ENCODE measurements at regions not wholly inside any gene's neighbourhood (a gene's known extent, or its start where the extent isn't known, plus 50 kb on each side); places are given as distances from the start of the nearest gene placed in this dataset.

GRCh38 chr9:105059252-105059651, 131.3 kb upstream of the ABCA1 start:
- no peak for DNase-seq (ENCODE audit: low read depth in 2 of 2, low spot score in 1 of 2)

GRCh38 chr9:105062222-105062855, 134.4 kb upstream of the ABCA1 start:
- DNase-seq (ENCODE audit: low read depth in 2 of 2, low spot score in 1 of 2) = no peak

- no peak for DNase-seq (ENCODE audit: low read depth in 2 of 2, low spot score in 1 of 2)
These were observed 136.5 kb upstream of the ABCA1 start for GRCh38 chr9:105064248-105065097.

GRCh38 chr9:105065098-105066088, 137.4 kb upstream of the ABCA1 start:
- DNase-seq (ENCODE audit: low read depth in 2 of 2, low spot score in 1 of 2) = no peak

GRCh38 chr9:105066275-105066865, 138.4 kb upstream of the ABCA1 start:
- DNase-seq (ENCODE audit: low read depth in 2 of 2, low spot score in 1 of 2) = no peak

- no peak for DNase-seq (ENCODE audit: low read depth in 2 of 2, low spot score in 1 of 2)
These were observed 140.1 kb upstream of the ABCA1 start for GRCh38 chr9:105067895-105068580.

GRCh38 chr9:105069285-105069684, 141.3 kb upstream of the ABCA1 start:
- no peak for DNase-seq (ENCODE audit: low read depth in 2 of 2, low spot score in 1 of 2)

- no peak for DNase-seq (ENCODE audit: low read depth in 2 of 2, low spot score in 1 of 2)
These were observed 141.7 kb upstream of the ABCA1 start for GRCh38 chr9:105069696-105070095.

GRCh38 chr9:105070176-105070575, 142.2 kb upstream of the ABCA1 start:
- DNase-seq (ENCODE audit: low read depth in 2 of 2, low spot score in 1 of 2) = no peak

- no peak for DNase-seq (ENCODE audit: low read depth in 2 of 2, low spot score in 1 of 2)
These were observed 144.5 kb upstream of the ABCA1 start for GRCh38 chr9:105072476-105072875.

- no peak for DNase-seq (ENCODE audit: low read depth in 2 of 2, low spot score in 1 of 2)
These were observed 145.2 kb upstream of the ABCA1 start for GRCh38 chr9:105073147-105073546.

- DNase-seq (ENCODE audit: low read depth in 2 of 2, low spot score in 1 of 2) = no peak
These were observed 146.5 kb upstream of the ABCA1 start for GRCh38 chr9:105074491-105074890.

GRCh38 chr9:105076729-105077128, 148.8 kb upstream of the ABCA1 start:
- no peak for DNase-seq (ENCODE audit: low read depth in 2 of 2, low spot score in 1 of 2)

- no peak for DNase-seq (ENCODE audit: low read depth in 2 of 2, low spot score in 1 of 2)
These were observed 151.5 kb upstream of the ABCA1 start for GRCh38 chr9:105079457-105079856.

GRCh38 chr9:105082843-105083242, 154.9 kb upstream of the ABCA1 start:
- DNase-seq (ENCODE audit: low read depth in 2 of 2, low spot score in 1 of 2) = no peak

GRCh38 chr9:105083256-105083655, 155.3 kb upstream of the ABCA1 start:
- no peak for DNase-seq (ENCODE audit: low read depth in 2 of 2, low spot score in 1 of 2)

- no peak for DNase-seq (ENCODE audit: low read depth in 2 of 2, low spot score in 1 of 2)
These were observed 156.2 kb upstream of the SLC44A1 start for GRCh38 chr9:105087910-105088898.

GRCh38 chr9:105089874-105090273, 154.6 kb upstream of the SLC44A1 start:
- DNase-seq (ENCODE audit: low read depth in 2 of 2, low spot score in 1 of 2) = no peak

- no peak for DNase-seq (ENCODE audit: low read depth in 2 of 2, low spot score in 1 of 2)
These were observed 153.3 kb upstream of the SLC44A1 start for GRCh38 chr9:105091004-105091640.
